AG08396 (cell line): ENCODE measurements at regions not wholly inside any gene's neighbourhood (a gene's known extent, or its start where the extent isn't known, plus 50 kb on each side); places are given as distances from the start of the nearest gene placed in this dataset.
"Not testable (repeated sequence)": the region's sequence is repeated elsewhere in the genome, so short reads cannot be mapped to it uniquely, and the experiment has no call there.

Experiments used
- DNase-seq: peaks from one replicate; pipeline ENCODE4 v3.0.0; 2012; ENCODE audit warnings: low spot score, mixed read lengths

DNA sequence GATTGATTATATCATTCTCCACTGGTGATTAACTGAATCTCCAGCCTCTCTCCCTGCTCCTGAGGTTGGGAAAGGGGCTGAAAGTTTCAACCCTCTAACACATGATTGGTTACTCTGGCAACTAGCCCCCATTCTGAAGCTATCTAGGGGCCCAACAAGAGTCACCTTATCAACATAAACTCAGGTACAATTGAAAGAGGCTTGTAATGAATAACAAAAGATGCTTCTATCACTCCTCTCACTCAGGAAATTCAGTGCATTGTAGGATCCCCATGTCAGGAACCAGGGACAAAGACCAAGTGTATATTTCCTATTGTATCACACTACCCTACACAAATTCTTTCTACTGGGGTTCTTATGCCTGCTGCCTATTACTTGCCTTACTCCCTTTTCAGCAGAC, 123.9 kb upstream of the SLC13A1 start:
- DNase-seq, result no peak

DNA sequence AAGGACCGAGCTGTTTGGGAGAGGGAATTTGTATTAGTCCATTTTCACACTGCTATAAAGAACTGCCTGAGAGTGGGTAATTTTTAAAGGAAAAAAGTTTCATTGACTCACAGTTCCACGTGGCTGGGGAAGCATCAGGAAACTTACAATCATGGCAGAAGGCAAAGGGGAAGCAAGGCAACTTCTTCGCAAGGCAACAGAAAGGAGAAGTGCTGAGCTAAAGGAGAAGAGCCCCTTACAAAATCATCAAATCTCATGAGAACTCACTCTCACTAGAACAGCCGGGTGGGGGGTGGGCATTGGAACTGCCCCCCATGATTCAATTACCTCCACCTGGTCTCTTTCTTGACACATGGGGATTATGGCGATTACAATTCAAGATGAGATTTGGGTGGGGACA, 121.8 kb upstream of the SLC13A1 start:
- DNase-seq, result not testable (repeated sequence)

DNA sequence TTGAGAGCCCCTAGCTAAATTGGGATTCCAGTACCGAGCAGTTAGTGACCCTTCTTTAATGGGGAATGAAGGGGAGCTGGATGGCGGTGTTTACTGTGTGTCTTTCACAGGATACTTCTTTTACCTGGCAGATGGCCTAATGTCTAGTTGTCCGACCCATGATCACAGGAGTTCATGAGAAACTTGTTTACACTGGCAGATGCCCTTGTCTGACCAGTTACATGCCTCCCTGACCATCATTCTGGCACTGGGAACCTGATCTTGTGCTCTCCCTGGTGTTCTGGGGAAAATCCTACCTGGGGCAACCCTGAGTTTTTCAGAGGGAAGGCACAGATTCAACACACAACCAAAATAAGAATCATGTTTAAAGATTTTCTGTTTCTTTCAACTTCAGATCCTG, 120.1 kb upstream of the SLC13A1 start:
- DNase-seq, result no peak

DNA sequence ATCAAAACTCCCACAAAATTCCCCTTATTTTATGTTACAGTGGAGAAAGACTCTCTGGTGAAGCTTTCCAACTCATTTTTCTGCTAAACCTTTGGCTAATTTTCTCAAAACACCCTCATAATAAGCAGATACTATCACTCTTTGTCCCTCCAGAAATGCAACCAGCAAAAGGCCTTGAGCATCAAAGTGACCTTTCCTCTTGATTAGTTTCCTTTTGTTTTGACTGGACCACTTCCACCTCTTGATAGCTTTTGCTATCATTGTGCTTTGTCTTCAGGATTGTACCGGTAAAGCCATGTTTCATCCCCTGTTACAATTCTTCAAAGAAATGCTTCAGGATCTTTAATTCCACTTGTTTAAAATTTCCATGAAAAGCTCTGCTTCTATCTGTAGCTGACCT, 115.1 kb upstream of the SLC13A1 start:
- DNase-seq, result no peak

DNA sequence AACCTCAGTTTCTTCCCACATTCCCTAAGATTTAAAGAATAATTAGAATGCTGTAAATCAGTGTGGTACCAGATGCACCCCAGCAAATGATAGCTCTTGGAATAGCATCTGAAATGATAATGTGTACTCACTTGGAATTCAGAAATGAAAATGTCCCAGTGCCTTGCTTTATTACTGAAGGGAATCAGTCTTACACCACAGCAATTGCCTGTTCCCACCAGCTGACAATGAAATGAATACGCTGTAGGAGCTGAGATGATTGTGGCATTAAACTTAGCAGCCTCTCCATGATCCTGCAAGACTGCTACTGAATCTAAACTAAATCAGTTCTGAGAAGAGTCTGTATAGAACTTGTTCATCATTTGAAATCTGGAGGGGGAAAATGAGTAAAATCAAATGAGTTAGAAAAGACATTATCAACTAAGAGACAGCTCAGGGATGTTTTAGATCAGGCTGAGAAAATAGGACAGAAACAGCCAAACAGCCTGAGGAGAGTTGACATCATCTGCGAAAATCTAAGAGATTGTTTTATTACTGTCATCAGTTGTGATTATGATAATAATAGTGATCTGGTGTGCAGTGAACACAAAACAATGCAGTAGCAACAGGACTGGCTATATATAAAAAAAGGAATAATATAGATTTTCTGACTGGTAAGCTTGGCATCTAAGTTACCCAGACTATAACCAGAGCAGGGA, 108.6 kb upstream of the SLC13A1 start:
- no peak for DNase-seq

DNA sequence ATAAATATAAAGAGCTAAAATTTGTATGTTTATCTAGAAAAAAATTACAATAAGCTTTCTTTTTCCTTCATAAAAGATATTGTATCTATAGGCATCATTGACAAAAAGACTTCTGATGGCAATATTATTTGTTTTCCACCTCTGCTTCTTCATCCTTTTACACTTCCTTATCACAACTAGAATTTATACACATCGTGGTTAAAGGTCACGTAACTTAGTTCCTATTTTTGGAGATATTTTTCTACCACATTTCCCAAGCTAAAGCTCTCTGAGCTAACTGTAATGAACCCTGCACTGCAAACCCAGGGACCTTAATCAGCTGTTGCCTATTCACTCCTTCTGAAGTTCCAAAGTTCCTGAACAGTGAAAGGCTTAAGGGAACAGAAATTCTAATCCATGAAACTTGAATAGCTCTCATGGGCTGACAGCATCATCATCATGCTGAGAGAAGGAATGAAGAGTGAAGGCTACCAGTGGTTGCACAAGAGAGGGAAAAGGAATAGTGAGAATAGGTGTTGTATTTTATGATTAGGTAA, 106.1 kb upstream of the SLC13A1 start:
- DNase-seq, result no peak

DNA sequence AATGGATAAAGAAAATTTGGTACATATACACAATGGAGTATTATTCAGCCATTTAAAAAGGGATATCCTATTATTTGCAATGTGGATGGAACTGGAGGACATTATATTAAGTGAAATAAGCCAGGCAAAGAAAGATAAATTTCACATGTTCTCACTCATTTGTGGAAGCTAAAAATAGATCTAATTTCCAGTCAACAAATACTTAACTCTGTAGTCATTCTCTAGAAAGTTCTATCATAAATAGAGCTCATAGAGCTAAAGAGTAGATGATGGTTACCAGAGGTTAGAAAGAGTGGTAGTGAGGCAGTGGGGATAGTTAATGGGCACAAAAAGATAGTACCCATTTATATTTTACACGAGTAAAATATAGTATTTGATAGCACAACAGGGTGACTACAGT, 104.2 kb upstream of the SLC13A1 start:
- no peak for DNase-seq

DNA sequence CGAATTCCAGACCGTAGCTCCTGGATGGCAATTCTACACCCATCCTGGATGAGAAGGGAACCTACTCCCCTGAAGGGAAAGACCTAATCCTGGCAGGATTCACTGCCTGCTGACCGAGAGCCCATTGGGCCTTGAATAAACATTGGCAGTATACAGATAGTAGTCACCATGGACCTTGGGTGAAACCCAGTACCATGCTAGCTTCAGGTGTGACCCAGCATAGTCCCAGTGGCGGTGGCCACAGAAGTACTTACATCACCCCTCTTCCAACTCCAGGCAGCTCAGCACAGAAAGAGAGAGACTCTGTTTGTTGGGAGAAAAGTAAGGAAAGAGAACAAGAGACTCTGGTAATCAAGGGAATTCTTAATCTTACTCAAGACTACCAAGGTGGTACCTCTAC, 97.2 kb upstream of the SLC13A1 start:
- no peak for DNase-seq

DNA sequence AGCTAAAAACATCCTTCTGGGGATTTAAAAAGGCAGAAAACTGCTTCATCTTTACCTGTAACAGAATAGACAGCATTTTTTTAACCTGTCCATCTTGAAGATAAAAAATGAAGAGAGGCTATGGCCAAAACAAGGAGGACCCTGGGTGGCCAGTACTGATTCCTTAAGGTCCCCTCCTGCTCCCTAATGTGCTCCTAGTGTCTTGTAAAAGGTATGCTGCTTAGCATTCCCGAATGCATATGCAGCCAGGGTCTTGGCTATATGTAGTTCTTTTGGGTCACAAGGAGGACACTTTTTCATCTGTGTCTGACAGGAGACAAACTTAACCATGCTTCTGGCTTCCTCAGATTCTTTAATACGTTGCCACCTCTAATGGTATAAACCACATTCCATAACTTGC, 93.9 kb upstream of the SLC13A1 start:
- no peak for DNase-seq

DNA sequence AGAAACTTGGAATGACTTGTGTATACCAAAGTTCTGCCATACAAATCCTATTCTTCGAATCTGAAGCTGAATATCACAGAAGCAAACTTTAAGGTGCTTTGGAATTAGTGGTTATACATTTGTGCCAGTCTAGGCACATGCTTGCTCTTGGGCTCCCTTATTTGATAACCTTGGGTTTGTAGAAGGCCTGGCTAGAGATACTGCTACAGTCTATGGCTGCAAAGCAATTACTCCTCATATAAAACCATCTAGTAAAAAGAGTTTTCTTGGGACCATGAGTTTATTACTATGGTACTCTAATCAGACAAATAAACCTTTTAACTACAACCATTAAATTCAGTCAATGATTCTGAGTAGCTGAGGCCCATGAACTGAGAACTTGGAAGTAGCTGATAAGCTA, 92.5 kb upstream of the SLC13A1 start:
- no peak for DNase-seq

DNA sequence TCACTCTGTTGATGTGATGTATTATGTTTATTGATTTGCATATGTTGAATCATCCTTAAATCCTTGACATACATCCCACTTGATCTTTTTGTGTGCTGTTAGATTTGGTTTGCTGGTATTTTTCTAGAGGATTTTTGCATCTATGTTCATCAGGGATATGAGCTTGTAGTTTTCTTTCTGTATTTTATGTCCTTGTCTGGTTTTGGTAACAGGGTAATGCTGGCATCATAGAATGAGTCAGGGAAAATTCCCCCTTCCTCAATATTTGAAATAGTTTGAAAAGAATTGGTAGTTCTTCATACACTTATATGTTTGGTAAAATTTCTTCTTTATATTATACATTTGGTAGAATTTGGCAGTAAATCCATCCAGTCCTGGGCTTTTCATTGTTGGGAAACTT, 89.4 kb upstream of the SLC13A1 start:
- DNase-seq, result no peak

DNA sequence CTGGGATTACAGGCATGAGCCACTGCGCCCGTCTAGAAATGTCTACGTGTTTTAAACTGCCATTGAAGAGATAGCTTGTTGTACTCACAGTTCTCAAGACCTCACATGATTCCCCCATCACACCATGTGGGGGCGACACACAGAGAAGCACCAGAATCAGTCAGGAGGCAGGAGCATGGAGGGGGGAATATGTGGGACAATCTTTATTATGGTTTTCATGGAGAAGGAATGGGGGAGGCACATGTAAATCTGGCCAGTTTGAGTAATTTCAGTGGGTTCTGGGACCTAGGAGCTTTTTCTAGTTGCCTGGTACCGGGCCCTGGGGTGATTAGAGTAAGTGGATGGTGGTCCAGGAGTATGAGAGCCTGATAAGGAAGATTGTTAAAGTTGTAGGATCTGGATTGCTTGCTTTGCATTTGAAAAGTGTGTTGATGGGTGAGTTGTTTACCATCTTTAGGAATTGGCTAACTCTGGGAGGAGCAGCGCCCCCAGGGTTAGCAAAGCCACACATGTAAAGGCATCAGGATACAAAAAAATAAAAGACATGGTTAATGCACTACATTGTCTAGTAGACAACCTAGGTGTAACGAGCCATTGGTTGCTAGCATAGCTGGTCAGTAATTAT, 85.4 kb upstream of the SLC13A1 start:
- DNase-seq, result no peak

DNA sequence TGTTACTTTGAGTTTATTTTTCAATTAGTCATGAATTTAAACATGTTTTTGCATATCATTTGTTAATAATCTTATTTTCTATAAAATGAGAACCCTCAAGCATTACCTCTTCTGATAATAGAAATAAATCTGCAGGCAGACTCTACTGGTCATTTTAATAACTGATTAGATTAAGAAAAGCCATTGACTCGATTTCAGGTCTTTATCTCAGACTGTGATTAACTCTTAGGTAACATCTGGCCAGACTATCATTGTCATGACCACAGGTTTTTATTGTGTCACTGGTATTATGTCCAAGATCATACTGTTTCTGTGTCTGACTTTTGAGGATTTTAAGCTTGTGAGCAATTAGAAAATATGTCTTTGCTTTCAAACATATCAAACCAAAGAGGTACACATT, 83.6 kb upstream of the SLC13A1 start:
- DNase-seq, result no peak

DNA sequence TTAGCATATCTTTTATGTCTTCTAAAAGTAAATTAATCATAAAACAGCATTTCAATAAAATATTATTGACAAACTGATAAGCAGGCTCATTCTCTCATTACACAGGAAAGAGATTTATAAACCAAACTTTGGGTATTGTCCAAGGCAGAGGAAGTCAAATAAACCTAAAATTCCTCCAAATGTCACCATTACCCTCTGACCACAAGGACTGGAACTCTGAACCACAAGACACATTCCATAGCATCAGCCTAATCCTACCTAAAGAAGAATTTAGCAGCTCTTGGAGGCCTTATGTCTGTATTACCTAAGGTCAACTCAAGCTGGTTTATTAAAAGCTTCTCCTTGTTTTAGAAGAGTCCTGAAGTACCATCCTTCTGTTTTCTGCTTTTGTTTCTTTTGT, 82.4 kb upstream of the SLC13A1 start:
- no peak for DNase-seq

DNA sequence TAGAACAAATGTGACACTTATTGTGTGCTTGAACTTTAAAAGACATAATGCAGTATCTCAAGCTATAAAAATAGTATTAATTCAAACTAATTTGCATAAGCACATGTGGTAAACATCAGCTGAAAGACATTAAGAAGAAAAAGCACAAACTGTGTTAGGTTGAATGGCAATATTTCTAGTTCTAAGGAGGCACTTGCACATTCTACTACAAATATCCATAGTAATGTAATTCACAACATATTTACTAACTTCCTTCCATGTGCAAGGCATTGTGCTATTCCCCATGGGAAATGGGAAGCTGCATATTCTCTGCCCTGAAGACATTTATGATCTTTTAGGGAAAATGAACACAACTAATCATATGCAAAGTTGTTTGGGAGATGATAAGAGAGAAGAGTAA, 80.2 kb upstream of the SLC13A1 start:
- no peak for DNase-seq

DNA sequence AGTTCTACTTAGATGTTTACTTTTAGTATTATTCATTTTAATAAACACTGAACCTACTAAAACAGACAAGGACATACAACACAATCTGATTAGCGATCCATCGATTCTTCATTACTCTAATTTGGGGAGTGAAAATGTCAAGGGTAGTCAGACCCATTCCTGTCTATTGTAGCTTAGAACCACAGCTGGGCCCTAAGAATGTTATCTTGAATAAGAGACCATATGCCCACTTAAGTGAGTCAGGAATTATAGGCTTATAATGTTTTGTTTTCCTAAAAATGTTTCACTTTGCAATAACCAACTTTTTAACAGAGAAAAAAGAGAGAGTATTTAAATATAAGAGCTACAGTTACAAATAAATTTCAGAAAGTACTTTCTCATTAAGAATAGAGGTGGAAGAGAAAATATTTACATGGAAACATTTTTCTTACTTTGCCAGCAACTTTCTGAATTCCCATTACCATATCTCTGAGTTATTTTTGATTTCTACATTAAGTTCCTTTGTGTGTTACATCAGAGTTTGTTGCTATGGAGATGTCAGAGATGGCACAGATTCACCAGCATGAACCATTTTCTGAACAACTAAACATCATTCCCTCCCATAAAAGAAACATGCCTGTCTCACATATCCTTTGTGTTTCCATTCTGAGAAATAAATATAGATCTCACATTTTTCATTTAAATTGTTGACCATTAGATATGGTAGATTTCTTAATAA, 75.4 kb upstream of the SLC13A1 start:
- no peak for DNase-seq

DNA sequence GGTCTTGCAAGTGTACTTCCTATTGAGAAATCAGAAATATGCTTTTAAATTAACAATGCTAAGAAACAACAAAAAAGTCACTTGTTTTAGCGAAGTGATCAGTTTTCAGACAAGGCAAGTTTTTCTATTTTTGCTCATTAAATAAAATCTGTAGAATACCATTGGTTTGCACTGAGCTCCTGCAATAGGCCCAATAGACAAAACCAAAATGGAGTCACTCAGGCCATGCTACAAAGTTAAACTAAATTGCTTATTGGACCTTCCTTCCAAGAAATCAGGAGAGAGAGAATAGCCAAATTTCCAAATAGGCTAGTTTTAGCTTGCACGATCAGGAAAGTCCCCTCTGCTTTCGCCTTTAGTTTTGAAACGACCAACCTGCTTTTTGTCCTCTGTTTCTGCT, 73.4 kb upstream of the SLC13A1 start:
- DNase-seq, result no peak

DNA sequence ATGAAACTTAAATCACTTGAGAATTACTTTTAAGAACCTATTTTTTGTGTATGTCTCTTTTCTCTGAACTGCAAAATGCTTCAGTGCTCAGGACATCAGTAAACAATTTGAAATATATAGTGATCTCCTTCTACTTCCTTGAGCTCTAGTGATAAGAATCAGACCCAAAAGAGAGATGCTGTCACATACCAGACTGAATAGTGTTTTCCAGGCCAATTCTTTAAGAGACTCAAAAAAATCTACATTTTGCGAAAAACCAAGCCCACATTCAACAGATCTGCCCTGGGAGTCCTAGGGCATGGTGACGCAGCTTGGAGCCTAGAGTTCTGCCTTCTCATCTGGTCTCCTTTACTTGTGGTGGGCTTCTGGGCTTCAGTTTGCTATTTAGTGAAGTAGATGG, 72.1 kb upstream of the SLC13A1 start:
- DNase-seq, result no peak

DNA sequence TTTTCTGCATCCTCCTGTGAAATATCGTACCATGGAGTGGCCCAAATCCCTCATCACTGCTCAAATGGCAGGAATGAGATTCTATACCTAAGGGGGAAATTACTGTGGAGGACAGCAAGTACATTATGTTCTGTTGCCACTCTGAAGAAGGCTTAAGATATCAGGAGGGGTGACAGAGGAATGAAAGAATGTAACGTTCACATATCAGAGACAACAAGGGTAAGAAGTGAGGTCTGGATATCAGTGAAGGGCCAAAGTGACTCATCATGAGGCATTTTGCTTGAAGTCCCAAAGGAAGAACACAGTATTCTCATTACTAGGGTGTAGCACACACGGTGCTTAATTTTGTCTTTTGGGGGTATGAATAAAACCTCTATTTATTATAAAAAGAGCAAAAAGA, 71.5 kb upstream of the SLC13A1 start:
- no peak for DNase-seq

DNA sequence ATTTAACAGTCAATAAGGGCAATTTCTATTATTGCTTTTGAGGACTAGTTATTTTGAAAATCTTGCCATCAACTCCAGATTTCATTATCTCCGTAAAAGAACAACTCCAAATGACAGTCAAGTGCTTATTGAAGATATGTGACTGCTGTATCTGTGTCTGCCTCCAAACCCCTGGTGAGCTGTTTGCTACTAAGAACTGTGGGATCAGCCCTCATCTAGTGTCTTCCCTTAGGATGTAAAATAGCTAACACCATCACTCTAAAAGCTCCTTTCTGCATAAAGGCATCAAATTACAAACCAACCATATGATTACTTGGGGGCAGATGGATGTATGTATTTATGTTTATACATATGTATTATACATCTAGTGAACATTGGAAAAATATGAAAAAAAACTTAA, 70.8 kb upstream of the SLC13A1 start:
- no peak for DNase-seq

DNA sequence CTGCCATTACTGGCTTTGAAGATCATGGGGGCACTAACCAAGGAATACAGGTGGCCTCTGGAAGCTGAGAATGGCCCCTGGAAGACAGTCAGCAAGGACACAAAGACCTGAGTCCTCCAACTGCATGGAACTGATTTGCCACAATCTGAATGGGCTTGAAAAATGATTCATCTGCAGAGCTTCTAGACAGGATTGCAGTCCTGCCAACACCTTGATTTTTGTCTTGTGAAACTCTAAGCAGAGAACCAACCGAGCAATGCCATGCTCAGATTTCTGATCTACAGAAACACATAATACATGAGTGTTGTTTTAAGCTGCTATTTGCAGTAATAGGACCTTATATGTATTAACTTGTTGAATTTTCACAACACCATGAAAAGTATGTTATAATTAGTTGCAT, 66.1 kb upstream of the SLC13A1 start:
- DNase-seq, result no peak

DNA sequence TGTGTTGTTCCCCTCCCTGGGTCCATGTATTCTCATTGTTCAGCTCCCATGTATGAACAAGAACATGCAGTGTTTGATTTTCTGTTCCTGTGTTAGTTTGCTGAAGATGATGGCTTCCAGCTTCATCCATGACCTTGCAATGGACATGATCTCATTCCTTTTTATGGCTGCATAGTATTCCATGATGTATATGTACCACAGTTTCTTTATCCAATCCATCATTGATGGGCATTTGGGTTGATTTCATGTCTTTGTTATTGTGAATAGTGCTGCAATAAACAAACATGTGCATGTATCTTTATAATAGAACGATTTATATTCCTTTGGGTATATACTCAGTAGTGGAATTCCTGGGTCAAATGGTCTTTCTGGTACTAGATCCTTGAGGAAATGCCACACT, 65.1 kb upstream of the SLC13A1 start:
- DNase-seq, result not testable (repeated sequence)

DNA sequence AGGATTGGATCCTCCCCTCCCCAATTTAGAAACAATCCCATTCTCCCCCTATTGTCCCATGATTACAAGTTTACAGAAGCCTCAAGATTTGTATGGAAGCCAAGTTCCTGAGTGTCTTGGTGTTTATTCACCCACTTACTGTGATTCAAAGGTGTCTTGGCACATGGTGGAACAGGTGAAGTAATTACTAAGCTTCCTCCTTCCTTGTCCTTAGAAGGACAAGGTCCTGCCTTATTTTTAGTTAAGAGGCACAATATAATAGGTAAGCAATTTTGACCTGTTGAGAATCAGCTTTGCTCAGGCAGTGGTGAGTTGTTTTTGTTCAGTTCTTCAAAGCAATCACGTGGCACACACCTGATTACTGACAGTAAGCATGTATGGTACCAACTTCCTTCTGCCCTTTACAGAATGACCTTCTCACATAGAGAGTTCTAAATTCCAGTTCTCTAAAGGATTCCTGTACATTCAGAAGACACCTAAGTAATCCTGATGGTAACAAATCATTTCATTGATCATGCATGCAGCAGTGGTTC, 60.7 kb upstream of the SLC13A1 start:
- no peak for DNase-seq
